Panc1 (cell line): ENCODE measurements at regions not wholly inside any gene's neighbourhood (a gene's known extent, or its start where the extent isn't known, plus 50 kb on each side); places are given as distances from the start of the nearest gene placed in this dataset.

Source experiments
- ATAC-seq: fragments of 200-7000 bp; cut with Tn5 transposase; 2 replicates; pipeline ENCODE4 v1.9.1; 2020; ENCODE audit warnings: mild to moderate bottlenecking, moderate library complexity
- BruUV-seq: library from RNA; stranded (reverse); fragments of 400-500 nt; replicated peaks from 2 replicates; lab custom pipeline; 2021; lab: Mats Ljungman, UMichigan
- CTCF ChIA-PET: fragments of 300-600 bp; sonication (Branson Sonifier 250); formaldehyde crosslinking; loops from one replicate; lab custom pipeline; 2022; ENCODE audit warnings: antibody characterized with exemption; lab: Charles Lee
- POLR2A ChIA-PET: fragments of 300-600 bp; sonication (Branson Sonifier 250); formaldehyde crosslinking; loops from one replicate; lab custom pipeline; 2022; ENCODE audit warnings: antibody characterized with exemption; lab: Charles Lee
- DNase-seq: peaks from one replicate; pipeline ENCODE4 v3.0.0-alpha.2; 2010; ENCODE audit warnings: low read depth, low spot score
- H3K27ac ChIP-seq: 2 replicates; pipeline ENCODE4 v1.5.1; 2011; ENCODE audit warnings: mild to moderate bottlenecking, low read length, inconsistent platforms
- H3K27me3 ChIP-seq: fragments of 200-500 bp; sonication (Bioruptor generic); 2 replicates; pipeline ENCODE4 v1.6.0; 2014; ENCODE audit warnings: low read length, inconsistent platforms; ENCODE audit not compliant: control insufficient read depth, insufficient read depth
- H3K36me3 ChIP-seq: fragments of 200-500 bp; sonication (Bioruptor generic); 2 replicates; pipeline ENCODE4 v1.5.1; 2014; ENCODE audit warnings: inconsistent platforms, mild to moderate bottlenecking, low read length, moderate library complexity; ENCODE audit not compliant: control insufficient read depth, insufficient read depth
- H3K4me1 ChIP-seq: 2 replicates; pipeline ENCODE4 v1.5.1; 2011; ENCODE audit warnings: inconsistent platforms, mild to moderate bottlenecking, low read length, moderate library complexity; ENCODE audit not compliant: control insufficient read depth, insufficient read depth
- H3K4me3 ChIP-seq, 2 experiments: 2 replicates each; pipeline ENCODE4 v1.5.1; 2011 to 2012; ENCODE audit warnings: low read depth in 2 of 2, low read length in 2 of 2, mild to moderate bottlenecking in 2 of 2, inconsistent platforms in 1 of 2, moderate library complexity in 1 of 2
- H3K9me3 ChIP-seq: fragments of 200-500 bp; sonication (Bioruptor generic); 2 replicates; pipeline ENCODE4 v1.5.1; 2014; ENCODE audit warnings: low read depth, mild to moderate bottlenecking, inconsistent platforms, low read length, moderate library complexity; ENCODE audit not compliant: control insufficient read depth, insufficient read depth
- CTCF ChIP-seq: fragments of 450-650 bp; IDR thresholded peaks from 2 replicates; pipeline ENCODE4 v1.5.1; 2017; ENCODE audit warnings: mild to moderate bottlenecking
- POLR2AphosphoS5 ChIP-seq: IDR thresholded peaks from 2 replicates; pipeline ENCODE4 v1.6.1; 2012; ENCODE audit warnings: mild to moderate bottlenecking, low read depth, low read length, moderate library complexity
- REST ChIP-seq, 2 experiments: IDR thresholded peaks; 2 replicates each; pipeline ENCODE4 v1.6.1; 2011 to 2012; ENCODE audit warnings: low read depth in 2 of 2, control low read depth in 1 of 2, low read length in 1 of 2, mild to moderate bottlenecking in 1 of 2, moderate library complexity in 1 of 2; ENCODE audit not compliant: insufficient read depth in 1 of 2
- SIN3A ChIP-seq: IDR thresholded peaks from 2 replicates; pipeline ENCODE4 v1.6.1; 2012; ENCODE audit warnings: low read depth, mild to moderate bottlenecking, low read length, moderate library complexity, borderline replicate concordance; ENCODE audit not compliant: insufficient read depth
- TCF7L2 ChIP-seq: IDR thresholded peaks from 2 replicates; pipeline ENCODE4 v1.6.1; 2011; ENCODE audit warnings: mild to moderate bottlenecking, low read depth, low read length, inconsistent platforms
- in situ Hi-C: cut with HindIII; loops from 2 replicates; pipeline ENCODE4 v1.10.0; 2016; ENCODE audit warnings: low sequenced_read_pairs, low pct_unique_long_range_greater_than_20kb
- intact Hi-C: fragments of 100-400 bp; cut with micrococcal nuclease; formaldehyde crosslinking; loops from one replicate; pipeline ENCODE4 v1.10.0; 2022; ENCODE audit not compliant: unreplicated experiment

- no peak for TF ChIP-seq TCF7L2
- TF ChIP-seq REST (IDR thresholded peaks at IDR 0.05; ENCODE audit: insufficient read depth in 1 of 2, low read depth in 2 of 2, low read length in 1 of 2): no peak
- TF ChIP-seq CTCF: no peak
- TF ChIP-seq POLR2AphosphoS5: no peak
- TF ChIP-seq SIN3A: no peak
- no peaks in the 10 kb centered on the region; the same call in 1 of the 2 replicates for H3K36me3 ChIP-seq
- no peak for ATAC-seq
- in situ Hi-C loops (no loop called here), intact Hi-C loops (no loop called here)
- no peak for DNase-seq
- H3K4me1 ChIP-seq: no peaks in the 10 kb centered on the region
- ChIA-PET POLR2A (no interaction called here), CTCF (no interaction called here)
- H3K4me3 ChIP-seq: no peak overlapping the region
- no TSS peak for BruUV-seq
- no peaks in the 10 kb centered on the region for H3K27me3 ChIP-seq
- H3K9me3 ChIP-seq: no peaks in the 10 kb centered on the region
- no peak overlapping the region for H3K27ac ChIP-seq
Observed at GRCh38 chr1:95407131-95407885, 173.3 kb downstream of the RWDD3 start.

DNA sequence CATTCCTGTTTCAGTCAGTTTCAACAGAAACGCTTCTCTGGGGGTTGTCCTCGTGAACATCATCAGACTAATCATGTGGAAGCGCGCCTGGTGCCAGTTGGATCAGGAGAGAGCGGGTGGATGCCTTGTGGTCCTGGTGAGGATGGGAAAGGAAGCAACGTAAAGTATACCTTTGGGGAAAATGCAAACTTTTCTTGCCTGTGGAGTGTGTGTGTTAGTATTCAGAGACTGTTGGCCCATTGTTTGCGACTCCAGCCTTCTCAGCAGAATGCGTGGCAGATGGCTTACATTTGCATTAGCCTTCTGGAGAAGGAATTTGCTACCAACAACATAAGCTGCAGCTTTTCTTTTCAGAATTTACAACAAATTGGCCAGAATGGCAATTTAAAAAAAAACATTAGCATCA is 173.9 kb downstream of the RWDD3 start:
- POLR2A ChIA-PET: no interaction called here
- H3K27ac ChIP-seq: no peak overlapping the region
- TF ChIP-seq CTCF: no peak
- no peak for TF ChIP-seq REST (IDR thresholded peaks at IDR 0.05; ENCODE audit: insufficient read depth in 1 of 2, low read depth in 2 of 2, low read length in 1 of 2)
- in situ Hi-C loops: no loop called here
- ATAC-seq (no peak), DNase-seq (no peak)
- H3K4me1 ChIP-seq: no peaks in the 10 kb centered on the region
- no TSS peak for BruUV-seq
- no peaks in the 10 kb centered on the region for H3K27me3 ChIP-seq
- no peak overlapping the region for H3K4me3 ChIP-seq
- CTCF ChIA-PET: no interaction called here
- intact Hi-C loops: no loop called here
- no peaks in the 10 kb centered on the region; the same call in 1 of the 2 replicates for H3K36me3 ChIP-seq
- no peaks in the 10 kb centered on the region for H3K9me3 ChIP-seq
